GM18868 (cell line): ENCODE measurements at regions not wholly inside any gene's neighbourhood (a gene's known extent, or its start where the extent isn't known, plus 50 kb on each side); places are given as distances from the start of the nearest gene placed in this dataset.

Experiments
- ATAC-seq: cut with Tn5 transposase; IDR thresholded peaks from one replicate; pipeline ENCODE4 v1.9.1; 2021; ENCODE audit warnings: mild to moderate bottlenecking, moderate library complexity; ENCODE audit not compliant: unreplicated experiment

DNA sequence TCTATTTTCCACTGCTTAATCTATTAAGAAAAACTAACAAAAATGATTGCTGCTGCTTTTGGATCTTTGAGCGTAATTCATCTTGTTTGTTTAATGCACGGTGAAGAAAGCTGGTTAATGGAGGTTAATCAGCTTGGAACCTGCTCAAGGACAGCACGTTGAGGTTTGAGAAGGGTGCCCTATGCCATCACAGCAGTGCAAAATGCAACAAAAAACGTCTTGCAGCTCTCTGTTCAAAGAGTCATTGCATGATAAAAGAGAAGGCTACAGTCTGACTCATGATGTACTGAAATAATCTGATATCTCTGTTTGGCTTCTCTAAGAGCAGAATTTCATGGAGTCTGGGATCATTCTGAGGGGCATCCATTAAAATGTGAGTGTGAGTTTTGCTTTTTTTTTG is 80.6 kb upstream of the PREP start:
- ATAC-seq, result no peak

DNA sequence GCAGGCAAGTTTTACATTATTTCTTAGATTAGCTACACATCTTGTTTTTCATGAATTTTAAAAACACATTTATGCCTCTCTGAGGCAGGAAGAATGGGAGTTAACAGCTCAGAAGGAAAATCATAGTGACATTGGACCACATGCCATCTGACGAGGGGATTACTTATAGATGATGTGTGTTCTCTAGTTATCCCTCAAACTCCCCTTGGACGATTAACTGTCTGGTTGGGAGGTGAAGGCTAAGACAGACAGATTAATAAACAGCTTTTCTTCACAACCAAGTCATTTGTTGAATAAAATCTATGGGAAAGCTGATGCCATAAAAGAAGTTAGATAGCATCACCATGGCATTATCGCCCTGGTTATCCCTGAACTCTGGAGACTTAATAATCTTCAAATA is 80.0 kb upstream of the PREP start:
- no peak for ATAC-seq

DNA sequence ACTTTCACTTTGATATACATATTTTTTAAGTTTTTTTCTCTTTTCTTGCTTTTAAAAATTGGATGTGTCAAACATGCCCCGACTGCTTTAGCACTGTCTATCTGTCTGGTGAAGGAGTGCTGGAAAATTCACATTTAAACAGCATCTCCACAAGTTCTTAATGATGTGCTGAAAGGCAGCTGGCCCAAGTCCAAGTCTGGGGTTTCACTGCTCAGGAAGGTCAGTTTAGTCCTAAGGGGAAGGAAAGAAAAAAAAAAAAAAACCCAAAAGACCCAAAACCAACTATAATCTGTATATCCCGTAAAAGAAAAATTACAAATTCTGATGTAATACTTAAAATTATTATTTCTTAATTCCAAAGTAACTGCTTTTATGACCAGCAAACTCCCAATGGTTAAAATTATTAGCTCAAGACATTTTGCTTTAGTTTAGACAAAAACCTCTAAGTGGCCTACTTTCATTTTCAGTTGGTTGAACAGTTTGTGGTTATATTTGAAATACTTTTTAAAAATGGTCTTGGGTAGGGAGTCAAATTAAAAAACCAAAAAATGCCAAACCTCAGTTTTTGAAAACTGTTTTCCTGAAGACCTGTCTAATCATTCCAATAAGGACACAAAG is 79.5 kb upstream of the PREP start:
- no peak for ATAC-seq

DNA sequence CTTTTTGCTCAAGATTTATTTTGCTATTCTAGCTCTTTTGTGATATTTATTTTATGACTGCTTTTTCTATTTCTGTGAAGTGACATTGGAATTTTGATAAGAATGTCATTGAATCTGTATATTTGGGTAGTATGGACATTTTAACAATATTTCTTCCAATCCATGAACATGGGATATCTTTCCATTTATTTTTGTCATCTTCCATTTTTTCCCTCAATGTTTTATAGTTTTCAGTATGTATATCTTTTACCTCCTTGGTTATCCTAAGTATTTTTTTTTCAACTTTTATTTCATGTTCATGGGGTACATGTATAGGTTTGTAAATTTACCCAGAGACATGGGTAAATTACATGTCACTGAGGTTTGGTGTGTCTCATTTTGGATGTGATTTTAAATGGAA is 74.1 kb upstream of the PREP start:
- ATAC-seq, result no peak

DNA sequence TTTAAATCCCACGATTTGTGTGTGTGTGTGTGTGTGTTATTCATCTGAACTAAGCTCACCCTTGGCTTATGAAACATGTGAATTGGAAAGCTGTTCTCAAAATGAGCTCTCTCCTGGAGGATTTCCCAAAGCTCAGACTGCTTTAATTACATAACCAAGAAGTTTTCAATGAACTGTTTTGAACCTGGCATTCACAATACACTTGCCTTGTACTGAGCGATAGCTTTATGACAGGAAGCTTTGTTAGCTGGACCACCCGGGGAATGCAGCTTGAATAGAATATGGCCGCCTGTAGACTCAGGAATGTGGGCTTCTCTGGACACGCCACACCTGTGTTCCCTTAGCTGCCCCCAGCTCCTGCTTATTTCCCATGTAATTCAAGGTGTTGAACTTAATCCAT is 71.4 kb upstream of the PREP start:
- ATAC-seq, result no peak

DNA sequence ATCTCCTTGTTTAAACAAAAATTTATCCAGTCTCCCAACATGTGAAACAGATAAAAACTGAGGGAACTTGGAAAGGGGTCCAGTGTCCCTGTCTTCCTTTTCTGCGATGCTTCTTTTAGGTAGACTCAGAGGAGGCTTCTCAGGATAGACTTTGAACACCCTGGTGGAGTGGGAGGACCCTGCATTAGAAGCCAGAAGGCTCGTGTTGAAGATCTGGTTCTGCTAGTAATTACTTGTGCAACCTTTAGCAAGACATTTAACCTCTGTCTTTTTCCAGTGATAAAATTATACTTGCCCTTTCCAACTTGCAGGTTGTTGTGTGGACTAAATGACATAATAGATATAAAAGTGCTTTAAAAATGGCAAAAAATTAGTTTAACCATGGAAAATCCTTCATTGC is 67.1 kb upstream of the PREP start:
- ATAC-seq, result no peak

DNA sequence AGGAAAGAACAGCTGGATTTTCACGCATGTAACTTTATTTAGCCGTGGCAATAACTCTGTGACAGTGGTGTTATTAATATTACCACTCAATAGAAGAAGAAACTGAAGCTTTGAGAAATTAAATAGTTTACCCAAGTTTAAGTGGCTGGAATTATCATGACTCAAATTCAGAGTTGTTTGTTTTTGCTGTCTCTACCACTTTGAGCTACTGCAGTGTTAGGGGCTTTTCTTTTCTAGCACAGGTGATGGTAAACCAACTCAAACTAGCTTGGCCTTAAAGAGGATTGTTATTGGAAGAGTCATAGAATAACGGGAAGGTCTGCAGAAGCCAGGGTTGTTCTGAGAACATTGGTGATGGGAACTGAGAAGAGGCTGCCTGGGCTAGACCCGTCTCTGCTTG is 66.0 kb upstream of the PREP start:
- ATAC-seq, result peak; percentile 80

DNA sequence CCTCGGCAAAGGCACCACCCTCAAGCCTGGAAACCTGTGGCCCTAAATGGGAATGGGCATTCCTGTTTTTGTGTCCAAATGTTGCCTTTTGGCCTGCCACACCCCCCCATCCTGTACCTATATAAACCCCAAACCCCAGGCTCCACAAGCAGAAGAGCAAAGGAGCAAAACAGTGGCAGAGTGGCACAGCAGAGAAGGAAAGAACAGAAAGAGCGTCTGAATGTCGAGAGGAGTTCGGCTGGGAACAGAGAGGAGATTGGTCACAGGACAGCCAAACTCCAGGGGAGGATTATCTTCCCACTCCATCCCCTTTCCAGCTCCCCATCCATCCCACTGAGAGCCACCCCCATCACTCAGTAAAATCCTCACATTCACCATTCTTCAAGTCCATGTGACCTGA is 58.0 kb upstream of the PREP start:
- ATAC-seq, result no peak

DNA sequence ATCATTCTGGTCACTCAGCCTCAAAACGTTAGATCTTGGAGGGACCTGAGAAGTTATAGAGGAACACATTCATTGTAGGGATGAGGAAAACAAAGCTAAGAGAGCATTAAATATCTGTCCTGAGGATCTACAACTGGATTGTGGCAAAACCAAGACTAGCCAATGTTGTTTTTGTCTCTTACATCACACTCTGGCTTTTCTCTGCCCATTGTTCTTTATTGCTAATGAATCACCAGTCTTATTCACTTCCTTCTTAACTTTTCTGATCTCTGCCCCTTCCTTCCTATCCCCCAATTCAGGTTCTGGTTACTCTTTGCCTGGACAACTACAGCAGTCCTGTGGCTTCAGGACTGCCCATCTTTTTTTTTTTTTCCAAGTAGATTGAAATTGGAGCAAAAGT is 57.0 kb upstream of the PREP start:
- ATAC-seq, result no peak

DNA sequence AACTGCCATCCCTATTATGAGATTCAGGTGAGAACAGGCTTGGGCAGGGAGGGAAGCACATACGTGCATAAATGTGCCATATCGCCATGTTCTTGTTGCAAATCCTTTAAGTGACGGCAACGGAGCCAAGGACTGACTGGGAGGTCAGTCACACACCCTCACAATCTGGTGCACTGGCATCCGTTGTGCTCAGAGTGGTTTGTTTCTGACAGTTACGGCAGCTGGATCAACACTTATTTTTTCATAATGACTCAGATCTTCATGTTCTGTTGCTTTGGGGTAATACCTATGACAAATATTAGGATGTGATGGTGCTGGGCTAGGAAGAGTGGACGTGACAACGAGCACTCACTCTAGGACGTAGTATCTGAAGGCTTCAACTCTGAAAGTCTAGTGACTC is 56.2 kb upstream of the PREP start:
- peak; percentile 93 for ATAC-seq

DNA sequence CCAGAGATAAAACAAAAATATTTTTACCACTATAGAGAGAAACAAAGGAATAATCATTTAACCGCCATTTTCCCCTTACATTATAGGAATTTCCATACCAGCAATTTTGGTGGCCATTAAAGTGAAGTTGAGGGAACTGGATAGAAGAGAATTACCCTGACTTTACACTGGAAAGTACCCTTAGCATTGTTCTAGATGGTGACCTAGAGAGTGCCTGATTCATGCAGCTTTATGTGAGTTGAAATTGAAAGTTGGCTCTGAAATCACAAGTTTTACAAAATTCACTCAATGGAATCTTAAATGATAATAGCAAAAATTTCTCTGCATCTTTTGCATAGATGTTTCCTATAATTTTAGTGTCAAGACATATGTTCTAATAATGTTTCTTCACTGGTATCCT is 55.7 kb upstream of the PREP start:
- peak; percentile 50 for ATAC-seq

DNA sequence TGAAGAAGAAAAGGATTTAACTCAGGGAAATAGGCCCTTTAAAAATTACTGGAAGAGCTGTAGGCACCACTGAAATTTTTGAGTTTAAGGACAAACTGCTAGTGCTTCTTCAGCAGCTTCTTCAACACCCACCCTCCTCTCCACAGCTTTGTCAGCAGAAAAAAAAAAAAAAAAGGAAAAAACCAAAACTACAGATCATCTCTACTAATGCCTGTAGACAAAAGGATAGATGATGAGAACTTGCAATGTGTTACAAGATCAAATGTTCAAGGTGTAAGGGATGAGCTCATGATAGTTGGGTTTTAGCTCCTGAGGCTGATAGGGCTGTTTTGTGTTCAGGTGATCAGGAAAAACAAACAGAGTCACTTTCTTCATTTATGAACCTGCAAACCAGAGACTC is 55.2 kb upstream of the PREP start:
- ATAC-seq, result no peak

DNA sequence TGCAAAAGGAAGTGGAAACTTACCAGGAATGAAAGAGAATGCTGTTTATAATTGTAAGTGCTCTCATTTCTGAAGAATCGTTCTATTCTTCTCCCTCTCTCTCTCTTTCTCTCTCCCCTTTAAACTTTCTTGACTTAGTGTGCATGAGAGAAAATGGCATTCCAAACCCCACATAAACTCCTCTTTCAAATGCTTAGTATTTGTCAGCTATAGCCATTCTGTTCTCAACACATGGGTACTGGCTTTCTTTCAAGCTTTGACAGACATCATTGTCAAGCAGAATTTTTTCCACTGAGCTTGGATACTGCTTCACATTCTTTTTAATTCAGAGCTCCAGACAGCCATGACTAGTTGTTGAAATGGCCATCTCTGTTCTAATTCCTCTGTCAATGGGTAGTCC is 51.1 kb upstream of the PREP start:
- ATAC-seq, result no peak

DNA sequence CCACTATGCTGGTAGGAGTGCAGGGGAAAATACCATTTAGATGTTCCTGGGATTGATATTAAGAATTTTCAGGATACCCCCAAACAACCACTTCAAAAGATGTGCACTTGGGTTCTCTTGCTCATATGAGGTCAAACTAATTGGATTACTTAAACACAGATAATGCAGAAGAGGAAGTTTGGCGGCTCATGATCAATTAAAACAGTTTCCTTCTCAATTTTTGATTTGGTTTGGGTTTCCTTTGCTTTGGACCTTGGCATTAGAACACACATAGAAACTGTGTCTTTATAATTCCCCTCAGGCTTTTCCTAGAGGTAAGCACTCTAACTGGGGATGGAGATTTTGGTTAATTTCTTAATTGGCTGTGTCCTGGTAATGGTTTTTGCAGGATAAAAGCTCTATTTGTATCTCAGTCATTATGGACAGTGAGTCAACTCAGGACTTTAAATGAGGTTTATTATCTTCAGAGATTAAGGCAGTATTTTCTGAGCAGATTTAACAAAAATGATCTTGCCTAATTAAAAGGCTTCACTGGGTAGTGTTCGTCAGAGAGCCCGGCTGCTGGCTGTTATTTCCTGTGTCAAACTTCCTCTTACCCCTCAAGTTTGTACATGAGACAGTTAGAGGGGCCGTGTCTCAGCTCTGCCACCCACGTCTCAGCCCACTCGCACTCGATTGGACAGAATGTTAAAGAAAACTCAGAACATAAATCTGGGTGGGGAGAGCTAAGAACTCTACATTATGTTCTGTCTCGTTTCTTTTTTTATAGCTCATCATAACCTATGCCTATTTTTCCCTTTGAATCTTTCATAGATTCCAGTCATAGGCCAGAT is 50.3 kb upstream of the PREP start:
- peak; percentile 79 for ATAC-seq
